ENCODE measurements at regions not wholly inside any gene's neighbourhood (a gene's known extent, or its start where the extent isn't known, plus 50 kb on each side); places are given as distances from the start of the nearest gene placed in this dataset.
A peak's percentile ranks its signal among the peaks of the same experiment; 100 is the strongest.

GRCh38 chr2:195031411-195031810 lies 625.6 kb upstream of the SLC39A10 start:
- no peak for DNase-seq

GRCh38 chr2:195029804-195030654 lies 627.0 kb upstream of the SLC39A10 start:
- no peak for DNase-seq

- no peak for DNase-seq
Measured at GRCh38 chr2:195027947-195028346, 629.1 kb upstream of the SLC39A10 start.

GRCh38 chr2:195026261-195026660 lies 630.8 kb upstream of the SLC39A10 start:
- no peak for DNase-seq

GRCh38 chr2:195022508-195022830 lies 634.6 kb upstream of the SLC39A10 start:
- DNase-seq: no peak

GRCh38 chr2:195021711-195022507 lies 635.1 kb upstream of the SLC39A10 start:
- no peak for DNase-seq

GRCh38 chr2:195018462-195018861 lies 638.6 kb upstream of the SLC39A10 start:
- no peak for DNase-seq

GRCh38 chr2:195017890-195018289 lies 639.1 kb upstream of the SLC39A10 start:
- no peak for DNase-seq

- no peak for DNase-seq
Measured at GRCh38 chr2:195016841-195017240, 640.2 kb upstream of the SLC39A10 start.

- DNase-seq: peak; percentile 23
Measured at GRCh38 chr2:195009202-195009601, 647.8 kb upstream of the SLC39A10 start.

- no peak for DNase-seq
Measured at GRCh38 chr2:195006856-195007255, 650.2 kb upstream of the SLC39A10 start.

GRCh38 chr2:195003881-195004471 lies 653.0 kb upstream of the SLC39A10 start:
- no peak for DNase-seq

- no peak for DNase-seq
Measured at GRCh38 chr2:195001924-195002323, 655.1 kb upstream of the SLC39A10 start.

GRCh38 chr2:194999771-195000170 lies 657.3 kb upstream of the SLC39A10 start:
- no peak for DNase-seq

- DNase-seq: no peak
Measured at GRCh38 chr2:194992648-194993047, 664.4 kb upstream of the SLC39A10 start.

GRCh38 chr2:194985258-194985657 lies 671.8 kb upstream of the SLC39A10 start:
- DNase-seq: no peak

GRCh38 chr2:194962254-194962653 lies 694.8 kb upstream of the SLC39A10 start:
- DNase-seq: no peak

GRCh38 chr2:194954218-194954617 lies 702.8 kb upstream of the SLC39A10 start:
- no peak for DNase-seq

- no peak for DNase-seq
Measured at GRCh38 chr2:194946826-194947225, 710.2 kb upstream of the SLC39A10 start.

GRCh38 chr2:194938066-194938465 lies 719.0 kb upstream of the SLC39A10 start:
- DNase-seq: no peak

- DNase-seq: no peak
Measured at GRCh38 chr2:194927489-194927888, 729.5 kb upstream of the SLC39A10 start.

GRCh38 chr2:194926873-194927272 lies 730.2 kb upstream of the SLC39A10 start:
- DNase-seq: no peak

- peak; percentile 23 for DNase-seq
Measured at GRCh38 chr2:194925742-194926141, 731.3 kb upstream of the SLC39A10 start.

- DNase-seq: no peak
Measured at GRCh38 chr2:194917519-194917918, 739.5 kb upstream of the SLC39A10 start.
